Liver (tissue), 3 donors: ENCODE measurements at regions not wholly inside any gene's neighbourhood (a gene's known extent, or its start where the extent isn't known, plus 50 kb on each side); places are given as distances from the start of the nearest gene placed in this dataset.

Source experiments
- CTCF ChIP-seq: fragments of 150-350 bp; IDR thresholded peaks from 2 replicates; pipeline ENCODE4 v1.5.1; 2017; ENCODE audit warnings: improper control_type of control experiment, low read depth, low read length; ENCODE audit not compliant: missing input control
- EGR1 ChIP-seq, 2 donors: IDR thresholded peaks; 2 replicates each; pipeline ENCODE4 v1.6.1; 2016 to 2018; ENCODE audit warnings: antibody characterized with exemption in 2 of 2, low read depth in 2 of 2
- FOXA1 ChIP-seq: IDR thresholded peaks from 2 replicates; pipeline ENCODE4 v1.6.1; 2016; ENCODE audit warnings: antibody characterized with exemption
- RAD21 ChIP-seq, 2 donors: IDR thresholded peaks; 2 replicates each; pipeline ENCODE4 v1.6.1; 2016; ENCODE audit warnings: antibody characterized with exemption in 2 of 2, mild to moderate bottlenecking in 2 of 2
- SP1 ChIP-seq: IDR thresholded peaks from 2 replicates; pipeline ENCODE4 v1.6.1; 2018; ENCODE audit warnings: antibody characterized with exemption, mild to moderate bottlenecking
- TAF1 ChIP-seq: conservative IDR thresholded peaks from 2 replicates; pipeline ENCODE4 v1.6.1; 2016; ENCODE audit warnings: antibody characterized with exemption, mild to moderate bottlenecking
- YY1 ChIP-seq: IDR thresholded peaks from 2 replicates; pipeline ENCODE4 v1.6.1; 2016; ENCODE audit warnings: antibody characterized with exemption, mild to moderate bottlenecking
- TF ChIP-seq, protein P1 (sequence below): IDR thresholded peaks from 2 replicates; pipeline ENCODE4 v1.6.1; 2016; ENCODE audit warnings: antibody characterized with exemption
- donor health status: healthy.
- donor health status: healthy.

DNA sequence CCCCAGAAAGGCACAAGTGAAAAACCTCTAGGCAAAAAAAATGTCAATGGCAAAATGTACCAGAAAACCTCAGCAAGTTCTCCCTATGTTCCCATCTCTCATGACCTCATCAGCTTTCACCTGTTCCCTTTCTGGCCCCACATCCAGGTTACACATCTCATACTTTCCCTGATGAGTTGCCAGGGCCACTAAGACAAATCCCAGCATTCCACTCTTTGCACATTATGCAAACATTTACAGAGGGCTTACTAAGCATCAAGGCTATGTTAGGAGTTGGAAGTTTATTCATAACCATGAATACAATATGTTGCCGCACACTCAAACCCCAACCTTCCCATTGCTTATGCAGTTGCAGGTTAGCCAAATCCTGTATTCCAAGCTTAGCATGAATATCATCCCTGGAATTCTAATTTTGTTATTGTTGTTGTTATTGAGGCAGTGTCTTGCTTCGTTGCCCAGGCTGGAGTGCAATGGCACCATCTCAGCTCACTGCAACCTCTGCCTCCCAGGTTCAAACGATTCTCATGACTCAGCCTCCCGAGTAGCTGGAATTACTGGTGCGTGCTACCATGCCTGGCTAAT, 129.3 kb upstream of the UBE2E2 start:
- TF ChIP-seq CTCF = no peak
- TF ChIP-seq EGR1 (IDR thresholded peaks at IDR 0.05; ENCODE audit: low read depth in 2 of 2) = no peak
- TF ChIP-seq FOXA1 = no peak
- no peak for TF ChIP-seq TAF1
- no peak for TF ChIP-seq YY1
- TF ChIP-seq RAD21 (IDR thresholded peaks at IDR 0.05) = no peak
- TF ChIP-seq, protein P1, sequence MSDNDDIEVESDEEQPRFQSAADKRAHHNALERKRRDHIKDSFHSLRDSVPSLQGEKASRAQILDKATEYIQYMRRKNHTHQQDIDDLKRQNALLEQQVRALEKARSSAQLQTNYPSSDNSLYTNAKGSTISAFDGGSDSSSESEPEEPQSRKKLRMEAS = no peak
- no peak for TF ChIP-seq SP1
